K562 (cell line): ENCODE measurements at regions not wholly inside any gene's neighbourhood (a gene's known extent, or its start where the extent isn't known, plus 50 kb on each side); places are given as distances from the start of the nearest gene placed in this dataset.

Experiments
- ATAC-seq: fragments of 200-7000 bp; cut with Tn5 transposase; 3 replicates; pipeline ENCODE4 v1.9.1; 2020; ENCODE audit warnings: moderate library complexity
- BruUV-seq: library from RNA; stranded (reverse); fragments of 400-500 nt; replicated peaks from 2 replicates; lab custom pipeline; 2021; lab: Mats Ljungman, UMichigan
- CTCF ChIA-PET: fragments of 300-600 bp; formaldehyde crosslinking; extraction: SDS; loops from one replicate; lab custom pipeline; 2021; ENCODE audit warnings: low intra/inter-chr PET ratio; lab: Yijun Ruan, JAX
- POLR2A ChIA-PET: fragments of 300-600, 350-650 bp; sonication (Branson Sonifier 250); formaldehyde crosslinking; extraction: SDS; loops from one replicate; lab custom pipeline; 2021; ENCODE audit warnings: antibody characterized with exemption, inconsistent platforms; lab: Yijun Ruan, JAX
- DNase-seq, 4 experiments: peaks; one replicate each; pipeline versions ENCODE4 v3.0.0 to v3.0.0-alpha.2; 2011 to 2018; ENCODE audit warnings: low spot score in 3 of 4, mixed read lengths in 3 of 4; ENCODE audit errors: extremely low read depth in 1 of 4
- FAIRE-seq: peaks from 2 replicates; lab custom pipeline; 2011; peaks lifted over from hg19 to GRCh38; lab: Jason Lieb, UNC
- H2AFZ ChIP-seq: 2 replicates; pipeline ENCODE4 v1.6.0; 2011; ENCODE audit warnings: low read depth, low read length, control low read depth, inconsistent platforms
- H3K27ac ChIP-seq: fragments of 200-600 bp; 3 replicates; pipeline ENCODE4 v1.8.0; 2011; ENCODE audit warnings: low read depth, mild to moderate bottlenecking, control low read depth, inconsistent platforms, low read length, moderate library complexity, mixed read lengths; ENCODE audit errors: extremely low read depth
- H3K27me3 ChIP-seq, 2 experiments: fragments of 300-600 bp in 1 of 2; 2 replicates in 1 of 2; 3 replicates in 1 of 2; pipeline versions ENCODE4 v1.6.0 to v1.8.0; 2011; ENCODE audit warnings: inconsistent platforms in 2 of 2, low read length in 2 of 2, mild to moderate bottlenecking in 1 of 2, mixed read lengths in 1 of 2, moderate library complexity in 1 of 2; ENCODE audit not compliant: control insufficient read depth in 2 of 2, insufficient read depth in 2 of 2
- H3K36me3 ChIP-seq: fragments of 300-600 bp; 3 replicates; pipeline ENCODE4 v1.8.0; 2011; ENCODE audit warnings: mild to moderate bottlenecking, low read length, inconsistent platforms; ENCODE audit not compliant: control insufficient read depth, insufficient read depth
- H3K4me1 ChIP-seq, 2 experiments: fragments of 200-600 bp in 1 of 2; replicated peaks in 1 of 2; 2 replicates in 1 of 2; 3 replicates in 1 of 2; pipeline versions ENCODE4 v1.5.1 to v1.8.0; 2011; ENCODE audit warnings: inconsistent platforms in 2 of 2, low read length in 2 of 2, mild to moderate bottlenecking in 1 of 2, mixed read lengths in 1 of 2, moderate library complexity in 1 of 2; ENCODE audit not compliant: control insufficient read depth in 2 of 2, insufficient read depth in 2 of 2
- H3K4me2 ChIP-seq: 2 replicates; pipeline ENCODE4 v1.6.1; 2011; ENCODE audit warnings: low read length, control low read depth, inconsistent platforms, mixed read lengths; ENCODE audit not compliant: insufficient read depth
- H3K4me3 ChIP-seq: fragments of 200-600 bp; sonication (generic), shearing (Covaris generic); 2 replicates; pipeline ENCODE4 v1.5.1; 2016; ENCODE audit warnings: control low read depth, inconsistent platforms
- H3K79me2 ChIP-seq: fragments of 200-600 bp; 3 replicates; pipeline ENCODE4 v1.8.0; 2011; ENCODE audit warnings: low read length, inconsistent platforms; ENCODE audit not compliant: control insufficient read depth, insufficient read depth
- H3K9ac ChIP-seq, 2 experiments: 2 replicates each; pipeline versions ENCODE4 v1.6.0 to v1.6.1; 2011; ENCODE audit warnings: low read depth in 2 of 2, low read length in 2 of 2, control low read depth in 1 of 2, inconsistent platforms in 1 of 2, mild to moderate bottlenecking in 1 of 2, mixed read lengths in 1 of 2; ENCODE audit not compliant: insufficient read depth in 1 of 2
- H3K9me1 ChIP-seq: one replicate; pipeline ENCODE4 v1.6.0; 2011; ENCODE audit warnings: inconsistent platforms, mild to moderate bottlenecking, low read length, moderate library complexity; ENCODE audit not compliant: control insufficient read depth, insufficient read depth
- H3K9me3 ChIP-seq: replicated peaks from 2 replicates; pipeline ENCODE4 v1.5.1; 2011; ENCODE audit warnings: low read depth, low read length, inconsistent platforms; ENCODE audit not compliant: control insufficient read depth, insufficient read depth
- H4K20me1 ChIP-seq: replicated peaks from 2 replicates; pipeline ENCODE4 v1.6.1; 2011; ENCODE audit warnings: low read length, inconsistent platforms, mixed read lengths; ENCODE audit not compliant: control insufficient read depth, insufficient read depth
- CAMTA2 ChIP-seq: fragments of 250-450 bp; sonication (Bioruptor Pico); conservative IDR thresholded peaks from 2 replicates; pipeline ENCODE4 v1.5.1; 2022
- CREB1 ChIP-seq, 2 experiments: sonication (generic) in 1 of 2; formaldehyde crosslinking in 1 of 2; IDR thresholded peaks; 2 replicates each; pipeline versions ENCODE4 v1.6.1 to v1.8.0; 2012 to 2022; ENCODE audit warnings: inconsistent platforms in 1 of 2, mild to moderate bottlenecking in 1 of 2, missing genetic modification reagents in 1 of 2, moderate library complexity in 1 of 2
- LARP7 ChIP-seq: fragments of 450-650 bp; IDR thresholded peaks from 2 replicates; pipeline ENCODE4 v1.6.1; 2016
- PHTF2 ChIP-seq: fragments of 250-450 bp; sonication (Bioruptor Pico); IDR thresholded peaks from 2 replicates; pipeline ENCODE4 v1.5.0; 2021; ENCODE audit warnings: mild to moderate bottlenecking
- PML ChIP-seq: IDR thresholded peaks from 2 replicates; pipeline ENCODE4 v1.6.1; 2012; ENCODE audit warnings: low read length, inconsistent platforms
- TEAD2 ChIP-seq: fragments of 450-650 bp; IDR thresholded peaks from 2 replicates; pipeline ENCODE4 v1.6.1; 2016; ENCODE audit warnings: missing genetic modification characterization, control low read depth, missing compliant biosample characterization
- TFAP4 ChIP-seq: sonication (generic); formaldehyde crosslinking; IDR thresholded peaks from 2 replicates; pipeline ENCODE4 v1.8.0; 2022; ENCODE audit warnings: missing genetic modification reagents, mild to moderate bottlenecking, moderate library complexity, borderline replicate concordance
- ZNF121 ChIP-seq: sonication (generic); formaldehyde crosslinking; conservative IDR thresholded peaks from 2 replicates; pipeline ENCODE4 v1.8.0; 2022; ENCODE audit warnings: missing genetic modification reagents
- WGBS: fragments of 100-300 bp; shearing (Covaris generic); methylation state at CpG from one replicate; pipeline ENCODE4 v1.1.6; 2016; ENCODE audit warnings: low coverage, mixed read lengths; ENCODE audit not compliant: insufficient coverage; ENCODE audit errors: missing lambda C conversion rate; 5-methylcytosine and 5-hydroxymethylcytosine counted together
- in situ Hi-C: fragments of 300-500 bp; cut with MboI; formaldehyde crosslinking; loops from 4 replicates; pipeline ENCODE4 v1.15.0; 2018; ENCODE audit warnings: inconsistent platforms, mixed read lengths
- intact Hi-C: fragments of 100-400 bp; cut with micrococcal nuclease; formaldehyde crosslinking; loops from 2 replicates; pipeline ENCODE4 v1.14.2; 2022

GRCh38 chr2:120884472-120885290 lies 149.0 kb downstream of the GLI2 start:
- in situ Hi-C loops, result no loop called here
- no peak overlapping the region for H3K4me3 ChIP-seq
- no peaks in the 10 kb centered on the region for H3K36me3 ChIP-seq
- no peak overlapping the region for H3K4me2 ChIP-seq
- no TSS peak for BruUV-seq
- POLR2A ChIA-PET, result interaction anchor here (0.6 to 0.7 kb wide), 2 partner anchors 190 to 466 kb away, joined by 3 read pairs; no protein-coding TSS in a partner anchor
- H3K9me1 ChIP-seq, result no peaks in the 10 kb centered on the region
- no peak for TF ChIP-seq PHTF2
- no peak for TF ChIP-seq CAMTA2
- TF ChIP-seq TEAD2, result no peak
- no peak for TF ChIP-seq TFAP4 (CRISPR knock-in tag)
- TF ChIP-seq CREB1 (IDR thresholded peaks at IDR 0.05), result no peak
- no peak for TF ChIP-seq CREB1 (CRISPR knock-in tag; IDR thresholded peaks at IDR 0.05)
- no peak for TF ChIP-seq LARP7
- no peak for TF ChIP-seq PML
- no peak for TF ChIP-seq ZNF121 (CRISPR knock-in tag)
- peaks cover 6% of the 10 kb centered on the region; the same call in 1 of the 2 replicates for H4K20me1 ChIP-seq
- 9% methylated on average over 14 of the region's 16 CpGs for WGBS
- H2AFZ ChIP-seq, result no peak overlapping the region
- CTCF ChIA-PET, result interaction anchor here (1.6 kb wide), 1 partner anchor 189 kb away, joined by 6 read pairs; no protein-coding TSS in a partner anchor
- ATAC-seq, result no peak
- no peak for FAIRE-seq
- H3K79me2 ChIP-seq, result no peaks in the 10 kb centered on the region
- no peak overlapping the region for H3K27ac ChIP-seq
- H3K9me3 ChIP-seq, result no peaks in the 10 kb centered on the region
- H3K4me1 ChIP-seq, result peaks cover 0 to 8% of the 10 kb centered on the region in 2 experiments; a peak in 1 of 5 replicates
- H3K9ac ChIP-seq, result no peak overlapping the region
- intact Hi-C loops, result loop anchor here (10.0 kb wide), 1 partner anchor 190 kb away; no protein-coding TSS in a partner anchor
- no peak for DNase-seq
- H3K27me3 ChIP-seq, result peaks cover 53 to 87% of the 10 kb centered on the region in 2 experiments
